G401 (cell line): ENCODE measurements at regions not wholly inside any gene's neighbourhood (a gene's known extent, or its start where the extent isn't known, plus 50 kb on each side); places are given as distances from the start of the nearest gene placed in this dataset.
"Not testable (repeated sequence)": the region's sequence is repeated elsewhere in the genome, so short reads cannot be mapped to it uniquely, and the experiment has no call there.

Experiments
- DNase-seq: peaks from one replicate; pipeline ENCODE4 v3.0.0-alpha.2; 2015; ENCODE audit warnings: low spot score
- in situ Hi-C: cut with HindIII; loops from 2 replicates; pipeline ENCODE4 v1.10.0; 2016; ENCODE audit warnings: low sequenced_read_pairs, mixed read lengths

DNA sequence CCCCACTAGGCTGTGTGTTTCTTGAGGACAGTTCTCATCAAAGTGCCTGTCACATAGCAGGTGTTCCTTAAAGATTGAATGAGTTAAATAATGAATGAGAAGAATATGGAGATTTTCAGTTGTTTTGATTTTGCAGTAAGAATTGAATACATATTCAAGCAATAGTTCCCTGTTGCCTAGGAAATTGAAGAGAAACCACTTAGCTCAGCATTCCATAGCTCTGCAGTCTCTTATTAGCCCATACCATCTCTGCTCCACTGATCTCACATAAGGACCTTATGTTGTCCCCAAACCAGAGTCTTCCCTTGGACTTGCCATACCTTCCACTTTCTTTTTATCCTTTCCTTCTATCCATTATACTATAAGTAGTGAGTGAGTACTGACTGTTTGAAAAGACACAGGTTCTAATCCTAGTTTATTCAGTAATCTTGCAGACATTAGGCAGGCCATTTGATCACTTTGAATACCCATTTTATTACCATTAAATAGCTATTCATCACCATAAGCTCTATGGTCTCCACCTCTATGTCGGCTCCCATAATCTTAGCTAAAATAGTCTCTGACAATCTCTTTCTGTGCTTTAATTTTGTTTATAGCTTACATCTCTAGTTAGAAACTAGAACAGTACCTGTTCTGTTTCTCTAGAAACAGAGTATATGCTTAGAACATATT is 1059.6 kb upstream of the SLIT2 start:
- in situ Hi-C loops: no loop called here
- DNase-seq: no peak

DNA sequence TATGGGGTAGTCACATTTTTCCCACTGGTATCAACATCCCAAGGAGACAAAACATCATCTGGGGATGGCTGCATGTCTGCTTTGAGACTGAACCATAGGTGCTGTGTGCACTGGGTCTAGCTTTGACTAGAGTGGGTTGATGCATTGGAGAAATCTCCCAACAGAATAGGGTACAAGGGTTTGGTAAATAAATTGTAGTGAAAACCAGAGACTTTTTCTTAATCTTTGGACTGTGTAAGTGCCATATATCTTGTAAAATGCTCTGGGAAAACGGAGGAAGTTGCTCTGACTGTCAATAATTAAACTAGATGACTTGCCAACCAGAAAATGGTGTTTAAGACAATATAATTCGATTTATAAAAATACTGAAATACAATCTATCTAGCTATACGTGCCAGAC is 1064.0 kb upstream of the SLIT2 start:
- no peak for DNase-seq
- in situ Hi-C loops: no loop called here

- DNase-seq: no peak
Measured at GRCh38 chr4:19187096-19187495, 1064.6 kb upstream of the SLIT2 start.

GRCh38 chr4:19181631-19182030 is 1070.1 kb upstream of the SLIT2 start:
- DNase-seq, in situ Hi-C loops: not testable (repeated sequence)

More at GRCh38 chr4:19187096-19187495, 1064.6 kb upstream of the SLIT2 start:
- in situ Hi-C loops: no loop called here

DNA sequence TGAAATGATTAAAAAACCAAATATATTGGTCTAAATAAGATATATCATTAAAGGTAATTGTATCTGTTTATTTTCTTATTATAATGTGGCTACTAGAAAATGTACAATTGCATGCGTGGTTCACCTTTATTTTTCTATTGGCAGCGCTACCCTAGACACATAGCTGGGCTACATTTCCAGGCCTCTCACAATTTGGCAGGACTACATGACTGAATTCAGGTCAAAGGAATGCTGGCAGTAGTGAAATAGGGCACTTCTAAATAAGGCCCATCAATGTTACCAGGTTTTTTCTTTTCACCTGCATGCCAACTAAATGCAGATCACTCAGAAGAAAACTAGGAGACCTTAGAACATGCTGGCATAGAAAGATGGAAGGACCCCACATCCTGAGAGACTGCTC is 1072.9 kb upstream of the SLIT2 start:
- in situ Hi-C loops: no loop called here
- peak; percentile 48 for DNase-seq

- DNase-seq: no peak
- in situ Hi-C loops: no loop called here
Measured at GRCh38 chr4:19177616-19178015, 1074.1 kb upstream of the SLIT2 start.

GRCh38 chr4:19171832-19172231 is 1079.9 kb upstream of the SLIT2 start:
- in situ Hi-C loops: no loop called here
- DNase-seq: no peak

DNA sequence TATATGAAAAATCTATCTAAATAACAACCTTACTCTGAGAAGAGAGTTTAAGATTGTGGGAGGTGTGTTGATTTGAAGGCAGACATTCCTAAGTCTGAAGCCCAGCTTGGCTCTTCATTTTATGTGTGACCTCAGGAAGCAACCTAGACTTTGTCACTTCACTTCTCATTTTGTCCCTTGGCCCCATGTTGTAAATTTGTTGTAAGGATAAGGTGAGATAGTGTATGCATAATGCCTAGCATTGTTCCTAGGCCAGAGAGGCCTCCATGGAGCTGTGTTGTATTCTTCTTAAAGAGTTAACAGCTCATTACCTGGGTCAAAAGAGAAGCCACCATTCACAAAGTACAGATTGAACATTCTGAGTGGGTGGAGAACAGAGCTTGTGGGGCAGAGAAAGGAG is 1084.4 kb upstream of the SLIT2 start:
- in situ Hi-C loops: no loop called here
- no peak for DNase-seq

- in situ Hi-C loops: no loop called here
- no peak for DNase-seq
Measured at GRCh38 chr4:19164334-19164733, 1087.4 kb upstream of the SLIT2 start.

- no peak for DNase-seq
- in situ Hi-C loops: no loop called here
Measured at GRCh38 chr4:19159874-19160273, 1091.8 kb upstream of the SLIT2 start.

DNA sequence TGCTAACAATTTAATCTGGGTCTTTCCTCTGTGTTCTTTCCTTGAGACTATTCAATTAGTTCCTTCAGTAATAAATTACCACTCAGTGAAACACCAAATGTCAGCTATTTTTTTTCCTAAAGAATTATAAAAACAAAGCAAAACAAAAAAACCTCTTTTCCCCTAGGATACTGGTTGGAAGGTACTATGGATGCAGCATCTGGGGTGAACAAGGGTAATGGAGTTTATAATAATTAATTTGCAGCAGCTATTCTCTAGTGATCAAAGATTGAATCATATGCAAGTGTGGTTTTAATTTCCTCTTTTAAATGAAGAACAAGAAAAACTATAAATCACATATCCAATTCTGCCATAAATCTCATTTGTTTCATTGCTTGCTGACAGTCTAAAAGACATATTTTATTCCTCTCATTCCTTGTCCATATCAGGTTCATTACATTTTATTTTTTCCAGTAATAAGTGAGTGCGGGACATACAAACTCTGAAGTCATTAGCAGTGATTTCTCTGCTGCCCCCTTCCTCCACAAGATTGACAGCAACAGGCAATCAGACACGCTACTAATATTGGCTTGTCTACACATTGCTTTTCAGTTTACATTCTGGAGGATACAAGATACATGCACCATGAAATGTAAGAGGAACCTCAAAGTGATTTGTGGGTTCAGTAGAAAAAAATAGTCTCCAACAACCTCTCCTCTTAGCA is 1093.4 kb upstream of the SLIT2 start:
- in situ Hi-C loops: no loop called here

DNA sequence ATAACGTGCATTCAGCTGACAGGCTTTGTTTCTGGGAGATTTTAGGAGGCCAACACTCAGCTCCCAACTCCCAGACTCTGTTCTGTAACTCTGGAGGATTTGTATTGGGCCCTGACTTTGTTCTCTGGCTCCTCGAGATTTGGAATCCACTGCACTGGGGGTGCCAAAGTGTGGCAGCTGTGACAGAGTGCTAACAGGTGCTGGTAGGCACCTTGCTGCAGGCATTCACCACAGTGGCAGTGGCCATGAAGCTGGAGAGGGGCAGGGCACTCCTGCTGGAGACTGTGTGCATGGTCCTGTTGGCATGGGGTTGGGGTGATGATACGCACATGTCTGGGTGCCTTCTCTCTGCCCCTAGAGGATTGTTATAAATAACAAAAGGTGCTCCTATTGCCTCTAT is 1094.9 kb upstream of the SLIT2 start:
- in situ Hi-C loops: no loop called here
- DNase-seq: no peak

More for the DNA sequence above, 1093.4 kb upstream of the SLIT2 start:
- DNase-seq: no peak

DNA sequence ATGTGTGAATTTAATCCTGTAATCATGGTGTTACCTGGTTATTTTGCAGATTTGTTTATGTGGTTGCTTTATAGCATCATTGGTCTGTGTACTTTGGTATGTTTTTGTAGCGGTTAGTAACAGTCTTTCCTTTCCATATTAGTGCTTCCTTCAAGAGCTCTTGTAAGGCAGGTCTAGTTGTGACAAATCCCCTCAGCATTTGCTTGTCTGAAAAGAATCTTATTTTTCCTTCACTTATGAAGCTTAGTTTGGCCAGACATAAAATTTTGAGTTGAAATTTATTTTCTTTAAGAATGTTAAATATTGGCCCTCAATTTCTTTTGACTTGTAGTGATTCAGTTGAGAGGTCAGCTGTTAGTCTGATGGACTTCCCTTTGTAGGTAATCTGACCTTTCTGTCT is 1096.1 kb upstream of the SLIT2 start:
- DNase-seq: no peak
- in situ Hi-C loops: no loop called here

DNA sequence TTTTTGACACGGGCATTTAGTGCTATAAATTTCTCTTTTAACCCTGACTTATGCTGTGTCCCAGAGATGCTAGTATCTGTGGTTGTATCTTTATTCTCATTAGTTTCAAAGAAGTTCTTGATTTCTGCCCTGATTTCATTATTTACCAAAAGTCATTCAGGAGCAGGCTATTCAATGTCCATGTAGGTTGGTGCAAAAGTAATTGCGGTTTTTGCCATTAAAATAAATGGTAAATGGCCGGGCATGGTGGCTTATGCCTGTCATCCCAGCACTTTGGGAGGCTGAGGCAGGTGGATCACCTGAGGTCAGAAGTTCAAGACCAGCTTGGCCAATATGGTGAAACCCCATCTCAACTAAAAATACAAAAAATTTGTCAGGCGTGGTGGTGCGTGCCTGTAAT is 1097.4 kb upstream of the SLIT2 start:
- in situ Hi-C loops, DNase-seq: not testable (repeated sequence)

GRCh38 chr4:19152264-19152663 is 1099.4 kb upstream of the SLIT2 start:
- DNase-seq: no peak
- in situ Hi-C loops: no loop called here

- in situ Hi-C loops: no loop called here
- DNase-seq: no peak
Measured at GRCh38 chr4:19151684-19152083, 1100.0 kb upstream of the SLIT2 start.

- in situ Hi-C loops: no loop called here
- no peak for DNase-seq
Measured at GRCh38 chr4:19146038-19146437, 1105.7 kb upstream of the SLIT2 start.

- no peak for DNase-seq
- in situ Hi-C loops: no loop called here
Measured at GRCh38 chr4:19135895-19136633, 1114.5 kb upstream of the LCORL start.

GRCh38 chr4:19134685-19135084 is 1113.1 kb upstream of the LCORL start:
- in situ Hi-C loops: no loop called here
- DNase-seq: no peak

DNA sequence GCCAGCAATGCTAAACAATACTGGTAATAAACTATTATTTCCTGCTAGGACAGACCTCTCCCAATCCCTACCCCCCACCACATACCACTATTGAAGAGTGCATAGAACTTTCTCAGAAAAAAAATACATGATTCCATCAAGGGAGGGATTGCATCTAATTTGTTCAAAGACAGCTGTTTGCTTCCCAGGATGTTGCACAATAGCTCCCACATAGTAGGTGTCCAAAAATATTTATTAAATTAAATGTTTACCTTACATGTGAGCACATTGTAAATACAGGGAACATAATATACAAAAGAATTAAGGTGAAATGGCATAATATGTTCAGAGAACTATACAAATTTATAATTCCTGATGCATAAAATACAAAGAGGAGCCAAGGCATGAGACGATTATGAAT is 1111.8 kb upstream of the LCORL start:
- in situ Hi-C loops: no loop called here
- no peak for DNase-seq
